PC-3 (cell line): ENCODE measurements at regions not wholly inside any gene's neighbourhood (a gene's known extent, or its start where the extent isn't known, plus 50 kb on each side); places are given as distances from the start of the nearest gene placed in this dataset.

Experiments used
- ATAC-seq: fragments of 200-7000 bp; cut with Tn5 transposase; 2 replicates; pipeline ENCODE4 v1.9.1; 2020; ENCODE audit warnings: mild to moderate bottlenecking, moderate library complexity
- BruUV-seq: library from RNA; stranded (reverse); fragments of 400-500 nt; replicated peaks from 2 replicates; lab custom pipeline; 2021; lab: Mats Ljungman, UMichigan
- CTCF ChIA-PET: fragments of 300-600 bp; sonication (Branson Sonifier 250); formaldehyde crosslinking; loops from one replicate; lab custom pipeline; 2022; ENCODE audit warnings: antibody characterized with exemption; lab: Charles Lee
- POLR2A ChIA-PET: fragments of 300-600 bp; sonication (Branson Sonifier 250); formaldehyde crosslinking; loops from one replicate; lab custom pipeline; 2022; ENCODE audit warnings: antibody characterized with exemption; ENCODE audit not compliant: unreplicated experiment; lab: Charles Lee
- DNase-seq: peaks from one replicate; pipeline ENCODE4 v3.0.0-alpha.2; 2015
- H2AFZ ChIP-seq: fragments of 300-600 bp; sonication (generic); 2 replicates; pipeline ENCODE4 v1.6.0; 2016; ENCODE audit warnings: antibody characterized with exemption, low read length
- H3F3A ChIP-seq: fragments of 300-600 bp; sonication (generic); one replicate; pipeline ENCODE4 v1.6.0; 2017; ENCODE audit warnings: antibody characterized with exemption, low read length, control low read depth, mild to moderate bottlenecking; ENCODE audit not compliant: unreplicated experiment
- H3K27ac ChIP-seq: fragments of 300-600 bp; sonication (generic); 2 replicates; pipeline ENCODE4 v1.5.1; 2016; ENCODE audit warnings: mild to moderate bottlenecking, low read length
- H3K27me3 ChIP-seq: fragments of 300-600 bp; sonication (generic); 2 replicates; pipeline ENCODE4 v1.6.1; 2016; ENCODE audit warnings: low read length, mixed read lengths
- H3K36me3 ChIP-seq: fragments of 300-600 bp; sonication (generic); 2 replicates; pipeline ENCODE4 v1.6.1; 2016; ENCODE audit warnings: low read depth, mixed run types, low read length, mixed read lengths
- H3K4me1 ChIP-seq: fragments of 300-600 bp; sonication (generic); 2 replicates; pipeline ENCODE4 v1.5.1; 2016; ENCODE audit warnings: low read length; ENCODE audit not compliant: insufficient read depth
- H3K4me2 ChIP-seq: fragments of 300-600 bp; sonication (generic); 2 replicates; pipeline ENCODE4 v1.6.0; 2016; ENCODE audit warnings: low read length
- H3K4me3 ChIP-seq: fragments of 300-600 bp; sonication (generic); 2 replicates; pipeline ENCODE4 v1.5.1; 2016; ENCODE audit warnings: mild to moderate bottlenecking, low read length, mixed read lengths
- H3K79me2 ChIP-seq: fragments of 300-600 bp; sonication (generic); 2 replicates; pipeline ENCODE4 v1.6.1; 2017; ENCODE audit warnings: low read length, mixed read lengths
- H3K9ac ChIP-seq: fragments of 300-600 bp; sonication (generic); 2 replicates; pipeline ENCODE4 v1.6.0; 2016; ENCODE audit warnings: mild to moderate bottlenecking, low read length
- H3K9me2 ChIP-seq: fragments of 300-600 bp; sonication (generic); replicated peaks from 2 replicates; pipeline ENCODE4 v1.6.1; 2016; ENCODE audit warnings: mixed run types, low read length, mixed read lengths
- H3K9me3 ChIP-seq: fragments of 300-600 bp; sonication (generic); 2 replicates; pipeline ENCODE4 v1.6.1; 2016; ENCODE audit warnings: low read length, mixed read lengths
- H4K20me1 ChIP-seq: fragments of 300-600 bp; sonication (generic); 2 replicates; pipeline ENCODE4 v1.6.1; 2016; ENCODE audit warnings: low read length, mixed read lengths
- CTCF ChIP-seq: fragments of 300-600 bp; sonication (generic); conservative IDR thresholded peaks from 2 replicates; pipeline ENCODE4 v1.5.1; 2017; ENCODE audit warnings: antibody characterized with exemption, low read depth, mild to moderate bottlenecking, low read length
- EZH2 ChIP-seq: fragments of 300-600 bp; sonication (generic); IDR thresholded peaks from one replicate; pipeline ENCODE4 v1.6.1; 2017; ENCODE audit warnings: antibody characterized with exemption, mild to moderate bottlenecking, low read length; ENCODE audit not compliant: unreplicated experiment
- EZH2phosphoT487 ChIP-seq: fragments of 300-600 bp; sonication (generic); IDR thresholded peaks from 2 replicates; pipeline ENCODE4 v1.6.1; 2018; ENCODE audit warnings: mild to moderate bottlenecking, antibody characterized with exemption, low read length, borderline replicate concordance
- intact Hi-C: fragments of 100-400 bp; cut with micrococcal nuclease; formaldehyde crosslinking; loops from 2 replicates; pipeline ENCODE4 v1.9.0; 2023

GRCh38 chr3:102193255-102193654, 241.6 kb upstream of the ZPLD1 start:
- peak overlapping the region; percentile 10 for H3K9ac ChIP-seq
- DNase-seq (no peak), ATAC-seq (no peak)
- ChIA-PET CTCF (no interaction called here), POLR2A (no interaction called here)
- H3K9me2 ChIP-seq: no peaks in the 10 kb centered on the region
- no peak overlapping the region for H3K4me3 ChIP-seq
- TF ChIP-seq CTCF: no peak
- TF ChIP-seq EZH2phosphoT487: no peak
- no peak for TF ChIP-seq EZH2
- H3K9me3 ChIP-seq: no peaks in the 10 kb centered on the region
- H3K4me2 ChIP-seq: no peak overlapping the region; the same call in 1 of the 2 replicates
- no peaks in the 10 kb centered on the region for H4K20me1 ChIP-seq
- H2AFZ ChIP-seq: no peak overlapping the region
- no peaks in the 10 kb centered on the region for H3F3A ChIP-seq
- H3K79me2 ChIP-seq: no peaks in the 10 kb centered on the region
- H3K36me3 ChIP-seq: no peaks in the 10 kb centered on the region
- BruUV-seq: no TSS peak
- H3K27ac ChIP-seq: peak overlapping the region; percentile 79
- no peaks in the 10 kb centered on the region for H3K27me3 ChIP-seq
- intact Hi-C loops: no loop called here
- peaks cover 51% of the 10 kb centered on the region for H3K4me1 ChIP-seq

GRCh38 chr3:102194001-102194400, 240.8 kb upstream of the ZPLD1 start:
- Histone ChIP-seq H3K4me2 (no peak overlapping the region), H3K9me3 (no peaks in the 10 kb centered on the region), H3K4me3 (no peak overlapping the region), H4K20me1 (no peaks in the 10 kb centered on the region), H3K9me2 (no peaks in the 10 kb centered on the region), H3K4me1 (peaks cover 51% of the 10 kb centered on the region), H2AFZ (no peak overlapping the region), H3F3A (no peaks in the 10 kb centered on the region), H3K36me3 (no peaks in the 10 kb centered on the region), H3K27ac (peak overlapping the region; percentile 79), H3K27me3 (no peaks in the 10 kb centered on the region), H3K79me2 (no peaks in the 10 kb centered on the region), H3K9ac (peak overlapping the region; percentile 10; the same call in 1 of the 2 replicates)
- TF ChIP-seq EZH2phosphoT487 (no peak), CTCF (no peak), EZH2 (no peak)
- no TSS peak for BruUV-seq
- no peak for DNase-seq
- intact Hi-C loops: no loop called here
- CTCF ChIA-PET: no interaction called here
- ATAC-seq: no peak
- POLR2A ChIA-PET: no interaction called here

- ATAC-seq (no peak), DNase-seq (no peak)
- Histone ChIP-seq H2AFZ (no peak overlapping the region; the same call in 1 of the 2 replicates), H3K9ac (peak overlapping the region; percentile 48), H3K36me3 (no peaks in the 10 kb centered on the region), H3F3A (no peaks in the 10 kb centered on the region), H4K20me1 (no peaks in the 10 kb centered on the region), H3K27ac (peak overlapping the region; percentile 79), H3K9me3 (no peaks in the 10 kb centered on the region), H3K9me2 (no peaks in the 10 kb centered on the region), H3K4me2 (peak overlapping the region; percentile 33), H3K27me3 (no peaks in the 10 kb centered on the region), H3K79me2 (no peaks in the 10 kb centered on the region), H3K4me3 (no peak overlapping the region), H3K4me1 (peaks cover 51% of the 10 kb centered on the region)
- ChIA-PET POLR2A (no interaction called here), CTCF (no interaction called here)
- no TSS peak for BruUV-seq
- intact Hi-C loops: no loop called here
- TF ChIP-seq EZH2phosphoT487 (no peak), CTCF (no peak), EZH2 (no peak)
Observed at GRCh38 chr3:102194760-102195159, 240.1 kb upstream of the ZPLD1 start.
